HepG2 (cell line): ENCODE measurements at regions not wholly inside any gene's neighbourhood (a gene's known extent, or its start where the extent isn't known, plus 50 kb on each side); places are given as distances from the start of the nearest gene placed in this dataset.

Experiments
- FOSL2 ChIP-seq: sonication (generic); formaldehyde crosslinking; IDR thresholded peaks from 2 replicates; pipeline ENCODE4 v1.4.0; 2020; ENCODE audit warnings: missing genetic modification reagents
- HNRNPLL ChIP-seq: fragments of 200-400 bp; formaldehyde crosslinking; IDR thresholded peaks from 2 replicates; pipeline ENCODE4 v1.6.1; 2017; ENCODE audit warnings: mild to moderate bottlenecking, low read depth, low read length; ENCODE audit not compliant: poor library complexity, severe bottlenecking
- KDM5A ChIP-seq: fragments of 200-600 bp; sonication (generic); IDR thresholded peaks from 2 replicates; pipeline ENCODE4 v1.7.0; 2018; ENCODE audit warnings: antibody characterized with exemption, mild to moderate bottlenecking, low read length, borderline replicate concordance
- MNT ChIP-seq: fragments of 450-650 bp; IDR thresholded peaks from 2 replicates; pipeline ENCODE4 v1.6.1; 2016
- SMYD3 ChIP-seq: sonication (generic); formaldehyde crosslinking; IDR thresholded peaks from 2 replicates; pipeline ENCODE4 v1.8.1; 2023; ENCODE audit warnings: mild to moderate bottlenecking, missing genetic modification reagents
- ZFP36 ChIP-seq: fragments of 150-350 bp; IDR thresholded peaks from 2 replicates; pipeline ENCODE4 v1.6.1; 2018; ENCODE audit warnings: borderline replicate concordance, low read length, low read depth; ENCODE audit not compliant: partially characterized antibody
- ZNF326 ChIP-seq: sonication (generic); formaldehyde crosslinking; IDR thresholded peaks from 2 replicates; pipeline ENCODE4 v1.4.0; 2020; ENCODE audit warnings: missing genetic modification reagents, borderline replicate concordance

GRCh38 chr4:117284736-117285135 is 199.4 kb upstream of the TRAM1L1 start:
- TF ChIP-seq HNRNPLL = no peak
- no peak for TF ChIP-seq ZFP36
- TF ChIP-seq KDM5A = no peak
- TF ChIP-seq FOSL2 (CRISPR knock-in tag) = no peak
- TF ChIP-seq ZNF326 (CRISPR knock-in tag) = no peak
- TF ChIP-seq SMYD3 = no peak
- no peak for TF ChIP-seq MNT
